ENCODE measurements at regions not wholly inside any gene's neighbourhood (a gene's known extent, or its start where the extent isn't known, plus 50 kb on each side); places are given as distances from the start of the nearest gene placed in this dataset.

- TF ChIP-seq CTCF (IDR thresholded peaks at IDR 0.05) (no peak), EP300 (IDR thresholded peaks at IDR 0.05) (no peak)
These were observed 83.4 kb upstream of the SNTG2 start for GRCh38 chr2:867296-867695.
